Fibroblast of lung (primary cell): ENCODE measurements at regions not wholly inside any gene's neighbourhood (a gene's known extent, or its start where the extent isn't known, plus 50 kb on each side); places are given as distances from the start of the nearest gene placed in this dataset.

Source experiments
- EZH2 ChIP-seq: IDR thresholded peaks from 2 replicates; pipeline ENCODE4 v1.5.1; 2012; ENCODE audit warnings: low read length, control low read depth, mild to moderate bottlenecking; ENCODE audit errors: missing control alignments
- TF ChIP-seq, protein P1 (sequence below), 2 donors: IDR thresholded peaks in 1 of 2; conservative IDR thresholded peaks in 1 of 2; 1 replicate in 1 of 2; 2 replicates in 1 of 2; pipeline ENCODE4 v1.5.1; 2011 to 2012; ENCODE audit warnings: low read length in 2 of 2, control low read depth in 1 of 2, inconsistent platforms in 1 of 2, low read depth in 1 of 2, mild to moderate bottlenecking in 1 of 2

- TF ChIP-seq, protein P1, sequence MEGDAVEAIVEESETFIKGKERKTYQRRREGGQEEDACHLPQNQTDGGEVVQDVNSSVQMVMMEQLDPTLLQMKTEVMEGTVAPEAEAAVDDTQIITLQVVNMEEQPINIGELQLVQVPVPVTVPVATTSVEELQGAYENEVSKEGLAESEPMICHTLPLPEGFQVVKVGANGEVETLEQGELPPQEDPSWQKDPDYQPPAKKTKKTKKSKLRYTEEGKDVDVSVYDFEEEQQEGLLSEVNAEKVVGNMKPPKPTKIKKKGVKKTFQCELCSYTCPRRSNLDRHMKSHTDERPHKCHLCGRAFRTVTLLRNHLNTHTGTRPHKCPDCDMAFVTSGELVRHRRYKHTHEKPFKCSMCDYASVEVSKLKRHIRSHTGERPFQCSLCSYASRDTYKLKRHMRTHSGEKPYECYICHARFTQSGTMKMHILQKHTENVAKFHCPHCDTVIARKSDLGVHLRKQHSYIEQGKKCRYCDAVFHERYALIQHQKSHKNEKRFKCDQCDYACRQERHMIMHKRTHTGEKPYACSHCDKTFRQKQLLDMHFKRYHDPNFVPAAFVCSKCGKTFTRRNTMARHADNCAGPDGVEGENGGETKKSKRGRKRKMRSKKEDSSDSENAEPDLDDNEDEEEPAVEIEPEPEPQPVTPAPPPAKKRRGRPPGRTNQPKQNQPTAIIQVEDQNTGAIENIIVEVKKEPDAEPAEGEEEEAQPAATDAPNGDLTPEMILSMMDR (conservative IDR thresholded peaks at IDR 0.05 in 1 of 2, IDR thresholded peaks at IDR 0.05 in 1 of 2; ENCODE audit: low read depth in 1 of 2, low read length in 2 of 2) = no peak
- TF ChIP-seq EZH2 = no peak
Measured at GRCh38 chr4:111991163-111991562, 154.1 kb upstream of the FAM241A start.
